Endothelial cell (in vitro differentiated cells): ENCODE measurements at regions not wholly inside any gene's neighbourhood (a gene's known extent, or its start where the extent isn't known, plus 50 kb on each side); places are given as distances from the start of the nearest gene placed in this dataset.

Source experiments
- DNase-seq: peaks from one replicate; pipeline ENCODE4 v3.0.0; 2021; ENCODE audit warnings: low spot score
- H3K27ac Mint-ChIP-seq: one replicate; pipeline ENCODE4 v1.8.0; 2021; ENCODE audit warnings: mixed read lengths, inconsistent platforms; ENCODE audit not compliant: unreplicated experiment
- H3K27me3 Mint-ChIP-seq: one replicate; pipeline ENCODE4 v1.8.0; 2021; ENCODE audit warnings: mild to moderate bottlenecking, moderate library complexity, mixed read lengths, inconsistent platforms; ENCODE audit not compliant: unreplicated experiment
- H3K36me3 Mint-ChIP-seq: one replicate; pipeline ENCODE4 v1.8.0; 2021; ENCODE audit warnings: mild to moderate bottlenecking, low read depth, mixed read lengths, inconsistent platforms; ENCODE audit not compliant: unreplicated experiment
- H3K4me1 Mint-ChIP-seq: one replicate; pipeline ENCODE4 v1.8.0; 2021; ENCODE audit warnings: mild to moderate bottlenecking, mixed read lengths, inconsistent platforms; ENCODE audit not compliant: unreplicated experiment
- H3K4me3 Mint-ChIP-seq: one replicate; pipeline ENCODE4 v1.8.0; 2021; ENCODE audit warnings: mild to moderate bottlenecking, mixed read lengths, inconsistent platforms; ENCODE audit not compliant: unreplicated experiment
- H3K9me3 Mint-ChIP-seq: one replicate; pipeline ENCODE4 v1.8.0; 2021; ENCODE audit warnings: mixed read lengths, inconsistent platforms; ENCODE audit not compliant: unreplicated experiment
- CTCF ChIP-seq: fragments of 200-600 bp; sonication (generic); IDR thresholded peaks from one replicate; pipeline ENCODE4 v1.5.0; 2021; ENCODE audit warnings: antibody characterized with exemption; ENCODE audit not compliant: unreplicated experiment

DNA sequence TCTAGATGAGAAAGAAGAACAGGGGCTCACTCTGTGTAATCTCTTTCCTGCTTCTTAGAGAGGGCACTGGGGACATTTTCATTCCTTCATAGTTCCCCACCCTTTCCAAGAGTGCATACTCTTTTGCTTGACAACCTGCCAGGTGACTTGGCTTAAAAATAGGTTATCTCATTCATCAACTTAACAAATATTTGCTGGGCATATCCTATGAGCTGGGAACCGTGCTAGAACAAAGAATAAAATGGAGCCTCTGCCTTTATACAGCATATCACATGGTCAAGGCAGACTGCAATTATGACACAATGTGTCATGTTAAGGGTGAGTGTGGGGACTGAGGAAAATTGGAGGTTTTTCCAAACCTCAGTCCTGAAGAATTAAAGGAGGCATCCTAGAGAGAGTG lies 209.8 kb upstream of the FOXA2 start:
- Mint-ChIP-seq H3K27ac (no peak overlapping the region), H3K36me3 (no peaks in the 10 kb centered on the region), H3K4me3 (no peak overlapping the region), H3K27me3 (no peaks in the 10 kb centered on the region), H3K4me1 (peaks cover 6% of the 10 kb centered on the region), H3K9me3 (no peaks in the 10 kb centered on the region)
- no peak for DNase-seq
- no peak for TF ChIP-seq CTCF

- TF ChIP-seq CTCF = no peak
- Mint-ChIP-seq H3K9me3 (no peaks in the 10 kb centered on the region), H3K4me1 (peaks cover 4% of the 10 kb centered on the region), H3K36me3 (no peaks in the 10 kb centered on the region), H3K27me3 (peaks cover under 1% of the 10 kb centered on the region), H3K27ac (no peak overlapping the region), H3K4me3 (no peak overlapping the region)
- no peak for DNase-seq
These were observed 211.1 kb upstream of the FOXA2 start for GRCh38 chr20:22795433-22795832.

- DNase-seq = no peak
- TF ChIP-seq CTCF = no peak
- H3K27ac Mint-ChIP-seq = no peak overlapping the region
- no peaks in the 10 kb centered on the region for H3K36me3 Mint-ChIP-seq
- no peaks in the 10 kb centered on the region for H3K9me3 Mint-ChIP-seq
- H3K27me3 Mint-ChIP-seq = peaks cover 3% of the 10 kb centered on the region
- H3K4me1 Mint-ChIP-seq = peaks cover 6% of the 10 kb centered on the region
- no peak overlapping the region for H3K4me3 Mint-ChIP-seq
These were observed 211.5 kb upstream of the FOXA2 start for GRCh38 chr20:22795871-22796270.

DNA sequence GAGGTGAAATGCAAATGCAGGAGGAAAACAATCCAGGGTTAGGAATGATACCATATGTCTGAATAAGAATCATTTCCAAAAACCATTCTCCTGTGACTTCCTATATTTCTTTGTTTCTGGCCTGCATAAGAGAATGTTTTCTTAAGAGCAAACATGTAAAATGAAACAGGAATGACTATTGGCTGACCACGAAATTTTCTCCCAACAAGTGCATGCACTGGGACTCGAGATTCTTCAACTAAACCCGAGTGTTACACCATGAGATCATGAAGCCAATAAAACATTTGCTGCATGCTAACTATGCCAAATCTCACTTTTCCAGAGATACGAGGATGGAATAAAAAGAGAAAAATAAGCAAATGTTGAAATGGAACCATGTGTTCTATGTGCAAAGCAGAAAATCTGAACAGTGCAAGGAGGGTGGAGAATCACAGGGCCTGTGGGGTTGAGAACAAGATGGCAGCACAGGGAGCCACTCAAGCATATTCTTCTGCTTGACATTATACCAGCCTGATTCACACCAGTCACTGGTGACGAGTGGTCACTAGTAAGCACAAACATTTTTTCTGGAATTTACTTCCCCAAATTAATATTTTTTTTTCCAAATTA lies 212.2 kb upstream of the FOXA2 start:
- Mint-ChIP-seq H3K9me3 (no peaks in the 10 kb centered on the region), H3K4me3 (no peak overlapping the region)
- no peak for DNase-seq

More for the DNA sequence above, 212.2 kb upstream of the FOXA2 start:
- H3K36me3 Mint-ChIP-seq = no peaks in the 10 kb centered on the region
- H3K27ac Mint-ChIP-seq = no peak overlapping the region
- peaks cover 6% of the 10 kb centered on the region for H3K4me1 Mint-ChIP-seq
- peaks cover 4% of the 10 kb centered on the region for H3K27me3 Mint-ChIP-seq
- TF ChIP-seq CTCF = no peak
